ENCODE measurements at regions not wholly inside any gene's neighbourhood (a gene's known extent, or its start where the extent isn't known, plus 50 kb on each side); places are given as distances from the start of the nearest gene placed in this dataset.
"Not testable (repeated sequence)": the region's sequence is repeated elsewhere in the genome, so short reads cannot be mapped to it uniquely, and the experiment has no call there.

DNA sequence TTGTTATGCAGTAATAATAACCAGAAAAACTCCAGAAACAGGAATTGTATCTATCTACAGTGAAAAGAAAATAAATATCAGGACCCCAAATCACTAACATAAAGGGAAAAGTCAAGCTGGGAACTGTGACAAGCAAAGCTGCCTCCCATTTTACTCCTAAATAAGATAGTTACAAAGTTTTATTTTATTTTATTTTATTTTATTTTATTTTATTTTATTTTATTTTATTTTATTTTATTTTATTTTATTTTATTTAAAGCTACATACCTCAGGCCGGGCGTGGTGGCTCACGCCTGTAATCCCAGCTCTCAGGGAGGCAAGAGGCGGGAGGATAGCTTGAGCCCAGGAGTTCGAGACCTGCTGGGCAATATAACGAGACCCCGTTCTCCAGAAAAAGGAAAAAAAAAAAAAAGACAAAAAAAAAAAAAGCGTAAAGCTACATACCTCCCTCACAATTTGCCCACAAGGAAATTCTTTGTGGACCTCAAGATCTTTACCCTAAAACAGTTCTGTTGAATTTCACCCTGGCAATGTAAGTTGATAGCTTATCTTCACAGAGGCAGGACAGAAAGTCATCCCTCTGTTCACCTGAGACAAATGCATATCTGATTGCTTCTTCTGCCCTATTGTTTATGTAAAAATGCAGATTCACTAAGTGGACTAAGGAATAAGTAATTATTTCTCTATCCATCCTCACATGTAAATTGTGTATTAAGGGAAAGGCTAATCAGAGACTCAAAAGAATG is 115.3 kb downstream of the OR2B2 start:
- H3K4me1 ChIP-seq (ENCODE audit: control insufficient read depth in 1 of 2, insufficient read depth in 2 of 2, low read length in 2 of 2); H3K27me3 ChIP-seq (ENCODE audit: control insufficient read depth in 1 of 2, insufficient read depth in 2 of 2, low read length in 1 of 2); H3K4me3 ChIP-seq (ENCODE audit: low read length in 2 of 2); H3K9me3 ChIP-seq (ENCODE audit: control insufficient read depth, low read length); ATAC-seq (ENCODE audit: low FRiP score); H3K36me3 ChIP-seq (ENCODE audit: control insufficient read depth in 1 of 2, insufficient read depth in 2 of 2, low read length in 1 of 2); H3K27ac ChIP-seq (ENCODE audit: low read depth in 1 of 2, low read length in 2 of 2); DNase-seq: not testable (repeated sequence)
- WGBS, 2 donors = 87 to 89% methylated on average over 8 of the region's 8 CpGs
- intact Hi-C loops (cut with DNase I) = loop anchor here in 1 of 2 donors (5.0 kb wide), 1 partner anchor 105 kb away; no protein-coding TSS in a partner anchor

DNA sequence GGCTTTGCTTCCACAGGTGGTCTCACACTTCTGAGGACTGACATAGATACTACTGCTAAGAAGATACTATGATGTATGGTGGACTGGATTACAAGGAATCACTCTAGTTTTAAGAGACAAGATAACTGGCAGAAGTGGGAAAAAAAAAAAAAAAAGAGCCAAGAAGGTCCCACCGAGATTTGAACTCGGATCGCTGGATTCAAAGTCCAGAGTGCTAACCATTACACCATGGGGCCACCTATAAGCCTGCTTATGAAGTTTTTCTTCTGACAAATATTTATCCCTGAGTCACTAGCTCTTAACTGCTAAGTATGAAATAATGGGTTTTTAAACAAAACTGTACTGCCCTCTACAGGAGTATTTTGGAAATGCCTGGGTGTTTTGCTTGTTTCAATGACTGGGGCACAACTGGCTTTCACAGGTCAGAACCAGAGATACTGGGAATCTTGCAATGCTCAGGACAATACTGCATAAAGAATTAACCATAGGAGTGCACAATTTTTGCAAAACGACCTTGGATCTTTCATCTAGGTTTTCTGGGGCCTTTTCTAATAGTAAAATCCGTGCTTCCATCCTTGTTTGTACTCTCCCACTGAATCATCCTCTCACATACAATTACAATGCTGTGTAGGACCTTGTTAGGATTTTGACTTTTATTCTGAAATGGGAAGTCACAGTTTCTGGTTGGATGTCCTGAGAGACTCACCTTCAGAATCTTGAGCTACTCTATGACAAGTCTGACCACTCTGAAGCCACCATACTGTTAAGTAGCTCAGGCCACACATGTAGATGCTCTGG is 116.3 kb downstream of the OR2B2 start:
- H3K27ac ChIP-seq (ENCODE audit: low read depth in 1 of 2, low read length in 2 of 2) = no peak overlapping the region
- ATAC-seq (ENCODE audit: low FRiP score) (peak; percentile 86), DNase-seq (no peak)
- 4% methylated on average over 5 of the region's 5 CpGs for WGBS, 2 donors
- H3K27me3 ChIP-seq (ENCODE audit: control insufficient read depth in 1 of 2, insufficient read depth in 2 of 2, low read length in 1 of 2) = no peaks in the 10 kb centered on the region
- H3K4me3 ChIP-seq (ENCODE audit: low read length in 2 of 2) = no peak overlapping the region
- no peaks in the 10 kb centered on the region for H3K4me1 ChIP-seq (ENCODE audit: control insufficient read depth in 1 of 2, insufficient read depth in 2 of 2, low read length in 2 of 2)
- intact Hi-C loops (cut with DNase I) = loop anchor here in 1 of 2 donors (2.0 to 5.0 kb wide), 2 partner anchors 43 to 106 kb away; no protein-coding TSS in a partner anchor
- H3K9me3 ChIP-seq (ENCODE audit: control insufficient read depth, low read length) = no peaks in the 10 kb centered on the region
- no peaks in the 10 kb centered on the region for H3K36me3 ChIP-seq (ENCODE audit: control insufficient read depth in 1 of 2, insufficient read depth in 2 of 2, low read length in 1 of 2)

DNA sequence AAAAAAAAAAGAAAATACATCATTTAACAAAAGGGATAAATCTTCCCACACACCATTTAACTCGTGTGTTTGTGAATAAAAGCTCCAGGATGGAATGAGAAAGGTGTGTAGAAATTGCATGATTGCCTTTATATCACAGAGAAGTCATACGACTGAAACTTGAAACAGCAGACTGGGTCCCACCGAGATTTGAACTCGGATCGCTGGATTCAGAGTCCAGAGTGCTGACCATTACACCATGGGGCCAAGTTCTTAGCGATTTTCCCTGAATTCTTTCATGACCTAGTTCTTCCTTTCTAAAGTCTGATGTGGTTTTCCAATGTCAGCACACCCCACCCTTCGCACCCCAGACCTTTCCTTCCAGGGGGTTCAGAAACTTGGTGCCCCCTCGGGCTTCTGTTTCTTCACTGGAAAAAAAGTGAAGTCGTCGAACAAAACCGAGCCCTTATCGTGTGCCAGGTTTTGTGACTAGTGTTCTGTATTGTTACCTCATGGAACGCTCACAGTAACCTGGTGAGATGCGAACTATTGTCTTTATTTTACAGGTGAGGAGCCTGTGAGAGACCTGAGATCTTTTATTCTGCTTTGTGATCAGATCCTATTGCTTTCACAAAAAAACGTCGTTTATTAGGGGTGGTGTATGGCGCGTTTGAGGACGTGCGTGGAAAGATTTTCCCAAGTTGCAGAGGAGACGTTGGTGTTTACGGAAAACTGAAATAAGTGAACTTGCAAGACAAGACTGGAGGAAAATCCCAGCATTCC is 120.8 kb downstream of the OR2B2 start:
- Histone ChIP-seq H3K4me1 (ENCODE audit: control insufficient read depth in 1 of 2, insufficient read depth in 2 of 2, low read length in 2 of 2) (no peaks in the 10 kb centered on the region), H3K9me3 (ENCODE audit: control insufficient read depth, low read length) (no peaks in the 10 kb centered on the region), H3K27ac (ENCODE audit: low read depth in 1 of 2, low read length in 2 of 2) (peak overlapping the region in 1 of 2 donors; percentile 10), H3K27me3 (ENCODE audit: control insufficient read depth in 1 of 2, insufficient read depth in 2 of 2, low read length in 1 of 2) (no peaks in the 10 kb centered on the region), H3K36me3 (ENCODE audit: control insufficient read depth in 1 of 2, insufficient read depth in 2 of 2, low read length in 1 of 2) (no peaks in the 10 kb centered on the region), H3K4me3 (ENCODE audit: low read length in 2 of 2) (peak overlapping the region; percentile 58 to 87)
- ATAC-seq (ENCODE audit: low FRiP score) (peak; percentile 87), DNase-seq (peak; percentile 73 to 84)
- intact Hi-C loops (cut with DNase I) = no loop called here
- WGBS, 2 donors = 1% methylated on average over 22 of the region's 22 CpGs

DNA sequence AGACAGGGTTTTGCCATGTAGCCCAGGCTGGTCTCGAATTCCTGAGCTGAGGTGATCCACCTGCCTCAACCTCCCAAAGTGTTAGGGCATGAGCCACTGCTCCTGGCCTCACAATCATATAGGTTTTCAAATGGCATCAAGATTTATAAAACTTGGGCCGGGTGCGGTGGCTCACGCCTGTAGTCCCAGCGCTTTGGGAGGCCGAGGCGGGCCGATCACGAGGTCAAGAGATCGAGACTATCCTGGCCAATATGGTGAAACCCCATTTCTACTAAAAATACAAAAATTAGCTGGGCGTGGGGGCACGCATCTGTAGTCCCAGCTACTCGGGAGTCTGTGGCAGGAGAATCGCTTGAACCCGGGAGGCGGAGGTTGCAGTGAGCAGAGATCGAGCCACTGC is 123.8 kb downstream of the OR2B2 start:
- 93 to 96% methylated on average over 17 of the region's 17 CpGs for whole genome bisulfite sequencing, 2 donors

DNA sequence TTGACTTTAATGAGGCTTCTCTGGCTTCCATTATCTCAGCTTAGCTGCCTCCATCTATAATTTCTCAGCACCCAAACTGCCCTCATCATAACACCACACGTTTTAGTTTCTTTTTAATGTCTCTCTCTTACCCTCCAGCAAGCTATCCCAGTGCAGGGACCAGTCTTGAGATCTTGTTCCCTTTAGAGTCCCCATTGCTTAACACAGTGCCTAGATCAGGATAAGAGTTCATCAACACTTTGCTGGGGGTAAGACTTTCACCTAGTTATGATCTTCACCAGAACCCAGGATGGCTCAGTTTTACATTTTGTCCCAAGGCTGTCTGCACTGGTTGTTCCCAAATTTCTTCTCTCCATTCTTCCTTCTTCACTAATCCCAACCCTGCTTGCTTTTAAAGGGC is 126.1 kb downstream of the OR2B2 start:
- ATAC-seq (ENCODE audit: low FRiP score) (no peak), DNase-seq (no peak)
- Histone ChIP-seq H3K9me3 (ENCODE audit: control insufficient read depth, low read length) (no peaks in the 10 kb centered on the region), H3K27ac (ENCODE audit: low read depth in 1 of 2, low read length in 2 of 2) (no peak overlapping the region), H3K36me3 (ENCODE audit: control insufficient read depth in 1 of 2, insufficient read depth in 2 of 2, low read length in 1 of 2) (no peaks in the 10 kb centered on the region), H3K4me1 (ENCODE audit: control insufficient read depth in 1 of 2, insufficient read depth in 2 of 2, low read length in 2 of 2) (no peaks in the 10 kb centered on the region), H3K27me3 (ENCODE audit: control insufficient read depth in 1 of 2, insufficient read depth in 2 of 2, low read length in 1 of 2) (no peaks in the 10 kb centered on the region), H3K4me3 (ENCODE audit: low read length in 2 of 2) (no peak overlapping the region)
- 25 to 32% methylated on average over 1 of the region's 1 CpG for WGBS, 2 donors
- intact Hi-C loops (cut with DNase I) = no loop called here

More for the DNA sequence above, 123.8 kb downstream of the OR2B2 start:
- H3K4me1 ChIP-seq (ENCODE audit: control insufficient read depth in 1 of 2, insufficient read depth in 2 of 2, low read length in 2 of 2); H3K27ac ChIP-seq (ENCODE audit: low read depth in 1 of 2, low read length in 2 of 2); H3K9me3 ChIP-seq (ENCODE audit: control insufficient read depth, low read length); DNase-seq; H3K4me3 ChIP-seq (ENCODE audit: low read length in 2 of 2); H3K27me3 ChIP-seq (ENCODE audit: control insufficient read depth in 1 of 2, insufficient read depth in 2 of 2, low read length in 1 of 2); H3K36me3 ChIP-seq (ENCODE audit: control insufficient read depth in 1 of 2, insufficient read depth in 2 of 2, low read length in 1 of 2); ATAC-seq (ENCODE audit: low FRiP score); intact Hi-C loops (cut with DNase I): not testable (repeated sequence)

DNA sequence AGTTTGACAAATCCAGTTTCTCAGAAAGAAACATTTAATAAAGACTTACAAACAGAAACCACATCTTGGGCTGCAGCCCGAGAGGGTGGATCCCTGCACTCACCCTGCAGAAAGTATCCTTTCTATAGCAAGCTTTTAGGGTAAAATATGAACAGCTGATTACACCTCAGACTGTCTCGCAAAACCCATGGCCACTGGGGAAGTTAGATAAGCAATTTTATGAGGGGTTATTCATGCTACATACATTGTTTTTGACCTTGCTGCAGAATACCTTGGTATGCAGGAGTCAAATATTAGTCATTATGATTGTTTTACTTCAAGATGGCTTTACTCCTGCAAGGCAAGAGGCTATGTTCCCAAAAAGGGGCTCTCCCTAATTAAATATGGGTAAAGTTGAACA is 126.9 kb downstream of the OR2B2 start:
- WGBS, 2 donors = 55 to 68% methylated on average over 2 of the region's 2 CpGs
- Histone ChIP-seq H3K9me3 (ENCODE audit: control insufficient read depth, low read length) (no peaks in the 10 kb centered on the region), H3K4me1 (ENCODE audit: control insufficient read depth in 1 of 2, insufficient read depth in 2 of 2, low read length in 2 of 2) (no peaks in the 10 kb centered on the region), H3K4me3 (ENCODE audit: low read length in 2 of 2) (no peak overlapping the region), H3K36me3 (ENCODE audit: control insufficient read depth in 1 of 2, insufficient read depth in 2 of 2, low read length in 1 of 2) (no peaks in the 10 kb centered on the region), H3K27me3 (ENCODE audit: control insufficient read depth in 1 of 2, insufficient read depth in 2 of 2, low read length in 1 of 2) (no peaks in the 10 kb centered on the region), H3K27ac (ENCODE audit: low read depth in 1 of 2, low read length in 2 of 2) (no peak overlapping the region)
- ATAC-seq (ENCODE audit: low FRiP score) (no peak), DNase-seq (no peak)
- intact Hi-C loops (cut with DNase I) = no loop called here

DNA sequence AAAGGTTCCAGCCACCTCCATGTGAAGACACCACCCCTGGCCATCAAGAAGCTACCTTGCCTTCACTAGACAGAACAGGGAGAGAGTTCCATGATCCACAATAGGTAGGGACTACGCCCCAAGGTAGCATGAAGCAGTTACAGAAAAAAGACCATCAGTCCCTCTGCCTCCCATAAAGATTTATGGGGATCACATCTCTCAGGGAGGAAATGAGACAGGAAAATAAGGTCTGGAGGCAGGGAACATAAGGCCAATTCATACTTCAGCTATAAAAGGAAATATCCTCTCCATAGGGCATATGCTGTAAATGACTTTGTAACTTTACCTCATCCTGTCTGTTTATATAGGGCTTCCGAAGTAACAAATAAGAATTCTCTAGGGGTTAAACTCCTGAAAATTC is 129.4 kb downstream of the OR2B2 start:
- intact Hi-C loops (cut with DNase I) = no loop called here
- 91 to 93% methylated on average over 2 of the region's 2 CpGs for WGBS, 2 donors
- Histone ChIP-seq H3K4me1 (ENCODE audit: control insufficient read depth in 1 of 2, insufficient read depth in 2 of 2, low read length in 2 of 2) (no peaks in the 10 kb centered on the region), H3K4me3 (ENCODE audit: low read length in 2 of 2) (no peak overlapping the region), H3K9me3 (ENCODE audit: control insufficient read depth, low read length) (no peaks in the 10 kb centered on the region), H3K27me3 (ENCODE audit: control insufficient read depth in 1 of 2, insufficient read depth in 2 of 2, low read length in 1 of 2) (no peaks in the 10 kb centered on the region), H3K27ac (ENCODE audit: low read depth in 1 of 2, low read length in 2 of 2) (no peak overlapping the region), H3K36me3 (ENCODE audit: control insufficient read depth in 1 of 2, insufficient read depth in 2 of 2, low read length in 1 of 2) (no peaks in the 10 kb centered on the region)
- DNase-seq = no peak
- no peak for ATAC-seq (ENCODE audit: low FRiP score)

DNA sequence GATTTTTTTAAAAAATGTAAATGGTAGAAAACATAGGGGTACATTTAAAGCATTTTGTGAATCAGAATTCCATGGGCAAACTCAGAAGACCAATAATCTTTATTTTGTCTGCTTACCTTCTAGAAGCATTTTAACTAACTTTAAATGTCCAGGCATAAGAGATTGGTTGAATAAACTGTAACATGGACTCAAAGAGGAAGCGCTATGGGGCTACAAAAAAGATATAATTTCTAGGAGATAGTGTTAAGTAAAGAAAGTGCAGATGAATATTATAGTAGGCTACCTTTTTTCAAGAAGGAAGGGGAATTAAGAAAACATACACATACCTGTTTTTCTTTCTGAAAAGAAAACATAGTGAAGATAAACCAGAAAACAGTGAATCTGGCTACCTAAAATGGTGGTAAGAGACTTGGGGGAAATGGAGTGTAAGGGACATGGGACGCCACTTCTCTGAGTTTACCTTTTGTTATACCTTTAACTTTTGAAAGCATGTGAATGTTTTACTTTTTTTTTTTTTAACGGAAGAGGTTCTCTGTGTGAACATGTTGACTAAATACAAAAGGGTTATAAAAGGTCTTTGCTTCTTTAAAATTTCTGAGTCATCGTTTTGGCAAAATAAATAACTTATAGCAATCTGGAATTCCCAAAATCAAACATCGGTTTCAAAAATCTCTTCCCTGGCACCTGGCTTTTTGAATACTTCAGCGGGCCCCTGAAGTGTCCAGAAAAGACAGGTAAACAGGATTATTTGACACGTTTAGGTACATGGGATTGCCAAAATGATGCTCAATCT is 133.4 kb downstream of the OR2B2 start:
- Histone ChIP-seq H3K27me3 (ENCODE audit: control insufficient read depth in 1 of 2, insufficient read depth in 2 of 2, low read length in 1 of 2) (no peaks in the 10 kb centered on the region), H3K9me3 (ENCODE audit: control insufficient read depth, low read length) (no peaks in the 10 kb centered on the region), H3K4me1 (ENCODE audit: control insufficient read depth in 1 of 2, insufficient read depth in 2 of 2, low read length in 2 of 2) (no peaks in the 10 kb centered on the region), H3K36me3 (ENCODE audit: control insufficient read depth in 1 of 2, insufficient read depth in 2 of 2, low read length in 1 of 2) (no peaks in the 10 kb centered on the region), H3K4me3 (ENCODE audit: low read length in 2 of 2) (no peak overlapping the region), H3K27ac (ENCODE audit: low read depth in 1 of 2, low read length in 2 of 2) (no peak overlapping the region)
- intact Hi-C loops (cut with DNase I) = no loop called here
- ATAC-seq (ENCODE audit: low FRiP score) (no peak), DNase-seq (no peak)
- 83% methylated on average over 7 of the region's 7 CpGs for WGBS, 2 donors
